ENCODE measurements at regions not wholly inside any gene's neighbourhood (a gene's known extent, or its start where the extent isn't known, plus 50 kb on each side); places are given as distances from the start of the nearest gene placed in this dataset.

GRCh38 chr3:152586974-152587373 lies 248.0 kb upstream of the P2RY1 start:
- peaks cover 6% of the 10 kb centered on the region for H3K4me1 Mint-ChIP-seq (ENCODE audit: low read depth, unreplicated experiment)
- no peak overlapping the region for H3K4me3 ChIP-seq (ENCODE audit: low read depth, low read length)
- no peak for DNase-seq
- TF ChIP-seq, protein P1, sequence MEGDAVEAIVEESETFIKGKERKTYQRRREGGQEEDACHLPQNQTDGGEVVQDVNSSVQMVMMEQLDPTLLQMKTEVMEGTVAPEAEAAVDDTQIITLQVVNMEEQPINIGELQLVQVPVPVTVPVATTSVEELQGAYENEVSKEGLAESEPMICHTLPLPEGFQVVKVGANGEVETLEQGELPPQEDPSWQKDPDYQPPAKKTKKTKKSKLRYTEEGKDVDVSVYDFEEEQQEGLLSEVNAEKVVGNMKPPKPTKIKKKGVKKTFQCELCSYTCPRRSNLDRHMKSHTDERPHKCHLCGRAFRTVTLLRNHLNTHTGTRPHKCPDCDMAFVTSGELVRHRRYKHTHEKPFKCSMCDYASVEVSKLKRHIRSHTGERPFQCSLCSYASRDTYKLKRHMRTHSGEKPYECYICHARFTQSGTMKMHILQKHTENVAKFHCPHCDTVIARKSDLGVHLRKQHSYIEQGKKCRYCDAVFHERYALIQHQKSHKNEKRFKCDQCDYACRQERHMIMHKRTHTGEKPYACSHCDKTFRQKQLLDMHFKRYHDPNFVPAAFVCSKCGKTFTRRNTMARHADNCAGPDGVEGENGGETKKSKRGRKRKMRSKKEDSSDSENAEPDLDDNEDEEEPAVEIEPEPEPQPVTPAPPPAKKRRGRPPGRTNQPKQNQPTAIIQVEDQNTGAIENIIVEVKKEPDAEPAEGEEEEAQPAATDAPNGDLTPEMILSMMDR (IDR thresholded peaks at IDR 0.05; ENCODE audit: insufficient read depth in 1 of 2, low read depth in 1 of 2, low read length in 1 of 2, severe bottlenecking in 1 of 2, unreplicated experiment in 1 of 2) = no peak
- H3K4me3 Mint-ChIP-seq (ENCODE audit: unreplicated experiment) = no peak overlapping the region
- CTCF ChIA-PET = no interaction called here
- no TSS peak for BruUV-seq (replicated peaks)
- intact Hi-C loops (cut with micrococcal nuclease; ENCODE audit: unreplicated experiment) = no loop called here
- H3K36me3 ChIP-seq (ENCODE audit: control insufficient read depth, insufficient read depth, low read length) = no peaks in the 10 kb centered on the region
- H3K9me3 ChIP-seq = no peaks in the 10 kb centered on the region
- POLR2A ChIA-PET = no interaction called here
- no peaks in the 10 kb centered on the region for H3K9me3 Mint-ChIP-seq (ENCODE audit: unreplicated experiment)
- no peaks in the 10 kb centered on the region for H3K36me3 Mint-ChIP-seq (ENCODE audit: insufficient read depth, unreplicated experiment)
- H3K27me3 Mint-ChIP-seq (ENCODE audit: insufficient read depth, unreplicated experiment) = no peaks in the 10 kb centered on the region
- H3K27ac Mint-ChIP-seq (ENCODE audit: unreplicated experiment) = no peak overlapping the region
- no peaks in the 10 kb centered on the region for H3K4me1 ChIP-seq
- no peaks in the 10 kb centered on the region for H3K27me3 ChIP-seq (replicated peaks; ENCODE audit: control insufficient read depth, insufficient read depth, low read length)

DNA sequence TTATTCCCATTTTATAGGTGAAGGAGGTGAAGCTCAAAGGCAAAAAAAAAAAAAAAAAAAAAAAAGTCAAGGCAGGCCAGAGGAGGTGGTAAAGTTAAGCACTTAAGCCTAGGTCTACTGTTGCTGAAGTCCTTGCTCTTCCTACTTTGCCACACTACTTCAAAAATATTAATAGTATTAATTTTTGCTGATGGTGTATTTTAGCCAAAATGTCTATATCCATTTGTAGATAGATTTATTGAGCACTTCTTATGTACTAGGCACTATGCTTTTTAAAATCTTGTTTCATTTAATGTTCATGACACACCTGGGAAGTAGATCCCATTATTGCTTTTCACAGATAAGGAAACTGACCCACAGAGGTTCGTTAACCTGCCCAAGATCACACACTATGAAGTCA lies 247.1 kb upstream of the P2RY1 start:
- H3K36me3 Mint-ChIP-seq (ENCODE audit: insufficient read depth, unreplicated experiment) = no peaks in the 10 kb centered on the region
- no peaks in the 10 kb centered on the region for H3K27me3 Mint-ChIP-seq (ENCODE audit: insufficient read depth, unreplicated experiment)

GRCh38 chr3:152589644-152590043 lies 245.3 kb upstream of the P2RY1 start:
- intact Hi-C loops (cut with micrococcal nuclease; ENCODE audit: unreplicated experiment) = no loop called here
- no peaks in the 10 kb centered on the region for H3K27me3 ChIP-seq (replicated peaks; ENCODE audit: control insufficient read depth, insufficient read depth, low read length)
- no peak for DNase-seq
- TF ChIP-seq, protein P1 (IDR thresholded peaks at IDR 0.05; ENCODE audit: insufficient read depth in 1 of 2, low read depth in 1 of 2, low read length in 1 of 2, severe bottlenecking in 1 of 2, unreplicated experiment in 1 of 2) = no peak
- H3K27me3 Mint-ChIP-seq (ENCODE audit: insufficient read depth, unreplicated experiment) = no peaks in the 10 kb centered on the region
- no peaks in the 10 kb centered on the region for H3K36me3 ChIP-seq (ENCODE audit: control insufficient read depth, insufficient read depth, low read length)
- POLR2A ChIA-PET = no interaction called here
- no peak overlapping the region for H3K4me3 ChIP-seq (ENCODE audit: low read depth, low read length)
- H3K9me3 ChIP-seq = no peaks in the 10 kb centered on the region
- peaks cover 10% of the 10 kb centered on the region for H3K9me3 Mint-ChIP-seq (ENCODE audit: unreplicated experiment)
- H3K4me1 Mint-ChIP-seq (ENCODE audit: low read depth, unreplicated experiment) = peaks cover 13% of the 10 kb centered on the region
- H3K4me3 Mint-ChIP-seq (ENCODE audit: unreplicated experiment) = no peak overlapping the region
- H3K27ac Mint-ChIP-seq (ENCODE audit: unreplicated experiment) = no peak overlapping the region
- H3K36me3 Mint-ChIP-seq (ENCODE audit: insufficient read depth, unreplicated experiment) = no peaks in the 10 kb centered on the region
- BruUV-seq (replicated peaks) = no TSS peak
- H3K4me1 ChIP-seq = no peaks in the 10 kb centered on the region
- CTCF ChIA-PET = no interaction called here

More for the DNA sequence above, 247.1 kb upstream of the P2RY1 start:
- H3K9me3 Mint-ChIP-seq (ENCODE audit: unreplicated experiment) = peaks cover 3% of the 10 kb centered on the region
- Histone ChIP-seq H3K36me3 (ENCODE audit: control insufficient read depth, insufficient read depth, low read length) (no peaks in the 10 kb centered on the region), H3K9me3 (no peaks in the 10 kb centered on the region), H3K27me3 (replicated peaks; ENCODE audit: control insufficient read depth, insufficient read depth, low read length) (no peaks in the 10 kb centered on the region), H3K4me3 (ENCODE audit: low read depth, low read length) (no peak overlapping the region), H3K4me1 (no peaks in the 10 kb centered on the region)
- CTCF ChIA-PET = no interaction called here
- H3K27ac Mint-ChIP-seq (ENCODE audit: unreplicated experiment) = no peak overlapping the region
- intact Hi-C loops (cut with micrococcal nuclease; ENCODE audit: unreplicated experiment) = no loop called here
- peaks cover 7% of the 10 kb centered on the region for H3K4me1 Mint-ChIP-seq (ENCODE audit: low read depth, unreplicated experiment)
- POLR2A ChIA-PET = no interaction called here
- no peak overlapping the region for H3K4me3 Mint-ChIP-seq (ENCODE audit: unreplicated experiment)
- no TSS peak for BruUV-seq (replicated peaks)
- no peak for DNase-seq
- TF ChIP-seq, protein P1 (IDR thresholded peaks at IDR 0.05; ENCODE audit: insufficient read depth in 1 of 2, low read depth in 1 of 2, low read length in 1 of 2, severe bottlenecking in 1 of 2, unreplicated experiment in 1 of 2) = no peak

All from Caco-2 (cell line).